HG02884 (cell line): ENCODE measurements at regions not wholly inside any gene's neighbourhood (a gene's known extent, or its start where the extent isn't known, plus 50 kb on each side); places are given as distances from the start of the nearest gene placed in this dataset.
A peak's percentile ranks its signal among the peaks of the same experiment; 100 is the strongest.

Source experiments
- ATAC-seq: cut with Tn5 transposase; IDR thresholded peaks from one replicate; pipeline ENCODE4 v1.9.1; 2021; ENCODE audit warnings: mild to moderate bottlenecking, moderate library complexity; ENCODE audit not compliant: unreplicated experiment

DNA sequence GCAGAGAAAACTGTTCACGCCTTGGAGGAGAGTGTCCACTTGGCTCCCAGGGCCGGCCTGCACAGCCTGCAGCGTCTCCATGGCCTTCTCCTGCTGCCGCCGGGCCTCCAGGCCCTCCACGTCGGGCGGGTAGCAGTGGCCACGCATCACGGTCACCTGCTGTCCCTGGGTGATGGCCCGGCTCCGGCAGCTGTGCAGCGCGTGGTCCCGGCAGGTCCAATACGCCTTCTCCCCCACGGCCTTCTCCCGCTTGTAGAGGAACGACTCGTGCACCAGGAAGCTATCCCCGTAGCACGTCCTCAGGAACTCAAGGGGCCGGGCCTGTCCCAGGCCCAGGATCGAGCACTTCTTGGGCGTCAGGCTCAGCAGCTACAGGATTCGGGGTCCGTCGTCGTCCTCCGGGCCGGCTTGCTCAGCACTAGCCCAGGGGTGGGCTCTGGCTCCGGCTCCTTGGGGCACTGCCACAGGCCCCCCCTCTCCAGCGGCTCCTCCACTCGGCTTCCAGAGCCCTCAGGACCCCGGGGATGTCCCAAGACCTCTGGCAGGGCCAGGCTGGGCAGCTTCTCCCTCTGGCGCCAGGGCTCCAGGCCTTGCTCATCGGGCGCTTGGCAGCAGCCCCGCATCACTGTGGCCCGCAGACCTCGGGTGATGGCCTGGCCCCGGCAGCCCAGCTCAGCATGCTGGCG lies 83.6 kb upstream of the FXR1 start:
- ATAC-seq, result no peak

DNA sequence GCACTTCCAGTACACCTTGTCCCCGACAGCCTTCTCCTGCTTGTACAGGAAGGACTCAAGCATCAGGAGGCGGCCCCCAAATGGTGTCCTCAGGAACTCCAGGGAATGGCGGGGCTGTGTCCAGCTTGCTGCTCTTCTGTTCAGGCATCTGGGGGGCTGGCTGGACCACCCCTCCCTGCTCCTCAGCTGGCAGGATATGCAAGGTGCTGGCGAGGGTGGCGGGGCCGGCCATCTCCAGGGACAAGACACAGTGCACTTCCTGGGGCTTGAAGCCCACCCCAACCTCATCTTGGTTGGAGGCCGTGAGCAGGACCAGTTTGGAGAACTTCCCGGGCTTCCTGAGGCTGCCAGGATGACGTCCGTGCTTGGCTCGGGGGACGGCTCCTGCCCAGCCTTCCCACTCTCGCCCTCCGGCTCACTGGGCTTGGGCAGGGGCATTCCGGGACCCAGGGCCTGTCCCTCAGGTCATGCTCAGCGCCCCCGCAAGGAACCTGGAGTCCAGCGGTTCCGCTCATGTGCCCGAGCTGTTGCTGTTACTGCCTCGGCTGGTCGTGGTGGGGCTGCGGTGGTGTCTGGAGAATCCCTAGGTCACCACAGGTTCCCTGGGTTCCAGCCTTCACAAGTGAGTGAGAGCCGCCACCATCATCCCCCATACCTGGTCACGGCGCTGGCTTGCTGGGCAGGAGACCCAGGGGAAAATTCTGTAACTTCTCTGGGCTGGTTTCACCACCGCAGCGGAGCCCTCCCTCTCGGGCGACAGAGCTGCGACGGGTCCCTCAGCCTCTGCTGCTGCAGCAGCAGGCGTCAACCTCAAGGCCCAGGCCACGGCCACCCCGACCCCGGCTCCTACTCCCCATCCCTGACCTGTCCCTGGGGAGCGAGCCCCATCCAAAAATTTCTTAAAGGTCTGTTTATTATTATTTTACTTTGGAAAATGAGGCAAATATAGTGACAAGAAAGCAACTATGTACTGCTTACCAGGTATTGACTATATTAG lies 82.8 kb upstream of the FXR1 start:
- no peak for ATAC-seq

DNA sequence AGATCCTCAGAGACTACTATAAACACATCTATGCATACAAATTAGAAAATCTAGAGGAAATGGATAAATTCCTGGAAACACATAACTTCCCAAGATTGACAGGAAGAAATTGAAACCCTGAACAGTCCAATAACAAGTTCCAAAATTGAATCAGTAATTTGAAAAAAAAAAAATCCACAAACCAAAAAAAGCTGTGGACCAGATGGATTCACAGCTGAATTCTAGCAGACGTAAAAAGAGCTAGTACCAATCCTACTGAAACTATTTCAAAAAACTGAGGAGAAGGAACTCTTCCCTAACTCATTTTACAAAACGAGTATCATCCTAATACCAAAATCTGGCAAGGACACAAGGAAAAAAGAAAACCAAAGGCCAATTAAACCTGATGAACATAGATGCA lies 77.0 kb upstream of the FXR1 start:
- ATAC-seq, result no peak

DNA sequence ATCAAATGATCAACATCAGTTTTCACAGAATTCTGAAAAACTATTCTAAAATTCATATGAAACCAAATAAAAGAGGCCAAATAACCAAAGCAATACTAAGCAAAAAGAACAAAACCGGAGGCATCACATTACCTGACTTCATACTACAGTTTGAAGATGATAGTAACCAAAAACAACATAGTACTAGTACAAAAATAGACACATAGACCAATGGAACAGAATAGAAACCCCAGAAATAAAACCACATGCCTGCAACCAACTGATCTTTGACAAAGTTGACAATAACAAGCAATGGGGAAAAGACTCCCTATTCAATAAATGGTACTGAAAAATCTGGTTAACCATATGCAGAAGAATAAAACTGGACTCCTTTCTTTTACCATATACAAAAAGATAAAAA lies 75.7 kb upstream of the FXR1 start:
- ATAC-seq, result no peak

DNA sequence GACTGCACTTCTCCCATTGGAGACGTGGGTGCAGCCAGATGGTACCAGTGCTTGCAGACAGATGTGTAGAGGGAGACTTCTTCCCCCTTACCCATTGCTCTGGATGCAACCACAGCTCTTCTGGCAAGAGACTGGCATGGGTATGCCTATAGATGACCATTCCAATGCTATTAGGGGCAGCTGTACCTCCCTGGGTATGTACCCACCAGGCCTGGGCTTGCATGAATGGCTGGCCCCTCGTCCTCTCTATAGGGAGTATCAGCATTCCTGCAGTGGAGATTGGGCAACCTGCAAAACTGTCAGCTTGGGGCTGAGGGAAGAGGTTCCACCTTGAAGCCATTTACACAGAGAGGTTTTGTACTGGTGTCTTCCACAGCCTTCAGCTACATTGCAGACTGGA lies 57.6 kb upstream of the FXR1 start:
- ATAC-seq, result no peak

DNA sequence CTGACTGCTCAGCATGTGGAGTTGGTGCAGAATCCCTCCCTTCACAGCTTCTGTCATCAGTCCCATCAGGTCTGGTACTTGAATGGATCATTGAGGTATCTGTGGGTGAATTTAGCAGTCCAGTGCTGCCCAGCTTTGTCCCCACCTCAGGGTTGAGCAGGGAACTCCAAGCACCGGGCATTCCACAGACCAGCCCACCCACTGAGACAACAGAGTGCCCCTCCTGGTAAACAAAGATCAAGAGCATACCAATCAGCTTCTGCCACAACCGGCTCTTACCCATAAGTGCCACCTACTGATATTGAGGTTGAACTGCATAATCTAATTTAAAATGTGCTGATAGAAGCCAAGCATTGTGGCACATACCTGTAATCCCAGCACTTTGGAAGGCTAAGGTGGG lies 57.1 kb upstream of the FXR1 start:
- ATAC-seq, result peak; percentile 77

- ATAC-seq, result no peak
Observed at GRCh38 chr3:180855956-180856355, 56.5 kb upstream of the FXR1 start.

- no peak for ATAC-seq
Observed at GRCh38 chr3:180860180-180860858, 52.2 kb upstream of the FXR1 start.
